ENCODE measurements at regions not wholly inside any gene's neighbourhood (a gene's known extent, or its start where the extent isn't known, plus 50 kb on each side); places are given as distances from the start of the nearest gene placed in this dataset.

- TF ChIP-seq CTCF (IDR thresholded peaks at IDR 0.05) (no peak), POLR2A (IDR thresholded peaks at IDR 0.05) (no peak)
These were observed 79.2 kb upstream of the BACH2 start for GRCh38 chr6:90375681-90376439.

Measured in uterus (tissue), 2 donors.